Heart left ventricle (tissue), 13 donors: ENCODE measurements at regions not wholly inside any gene's neighbourhood (a gene's known extent, or its start where the extent isn't known, plus 50 kb on each side); places are given as distances from the start of the nearest gene placed in this dataset.

Experiments used
- POLR2A ChIP-seq, 2 donors: fragments of 450-650 bp; IDR thresholded peaks; one replicate each; pipeline ENCODE4 v1.6.1; 2017; ENCODE audit warnings: antibody characterized with exemption in 2 of 2, mild to moderate bottlenecking in 2 of 2, moderate library complexity in 2 of 2
- TF ChIP-seq, protein P1 (sequence below), 12 donors: fragments of 200-600 bp; sonication (generic) in 4 of 12; IDR thresholded peaks; one replicate each; pipeline versions ENCODE4 v1.5.0 to v1.8.0; 2018 to 2022; ENCODE audit warnings: antibody characterized with exemption in 12 of 12, mild to moderate bottlenecking in 5 of 12
- donor health status: ischemic (EF 13 %, LVEDD 7.1; RV severe dilation, severe dysfunction).
- donor health status: DM: no; HTN: yes; CAD: no.
- donor health status: DM: no; HTN: no; CAD: no.
- donor health status: ischemic (EF 25% LVEDD 6.9; RV normal size, moderate dysfunction).
- donor health status: ischemic (EF 25% LVEDD 5.7; RV mildly dilated, moderate dysfunction).
- donor health status: ischemic (EF 35%, LVEDD 5.7; RV mildly dilated, moderate dysfunction).
- donor health status: nonischemic (EF 11% LVEDD 7.7; RV severe dilation, severe dysfunction).
- donor health status: DM: yes; HTN: yes; CAD: no.
- donor health status: PGD.
- donor health status: ischemic (EF 29% LVEDD 5.4; RV normal size, mild dysfunction).
- donor health status: nonischemic (EF 23%, LVEDD 6.1; RV moderate dilation, normal function).

- no peak for TF ChIP-seq POLR2A (IDR thresholded peaks at IDR 0.05)
- TF ChIP-seq, protein P1, sequence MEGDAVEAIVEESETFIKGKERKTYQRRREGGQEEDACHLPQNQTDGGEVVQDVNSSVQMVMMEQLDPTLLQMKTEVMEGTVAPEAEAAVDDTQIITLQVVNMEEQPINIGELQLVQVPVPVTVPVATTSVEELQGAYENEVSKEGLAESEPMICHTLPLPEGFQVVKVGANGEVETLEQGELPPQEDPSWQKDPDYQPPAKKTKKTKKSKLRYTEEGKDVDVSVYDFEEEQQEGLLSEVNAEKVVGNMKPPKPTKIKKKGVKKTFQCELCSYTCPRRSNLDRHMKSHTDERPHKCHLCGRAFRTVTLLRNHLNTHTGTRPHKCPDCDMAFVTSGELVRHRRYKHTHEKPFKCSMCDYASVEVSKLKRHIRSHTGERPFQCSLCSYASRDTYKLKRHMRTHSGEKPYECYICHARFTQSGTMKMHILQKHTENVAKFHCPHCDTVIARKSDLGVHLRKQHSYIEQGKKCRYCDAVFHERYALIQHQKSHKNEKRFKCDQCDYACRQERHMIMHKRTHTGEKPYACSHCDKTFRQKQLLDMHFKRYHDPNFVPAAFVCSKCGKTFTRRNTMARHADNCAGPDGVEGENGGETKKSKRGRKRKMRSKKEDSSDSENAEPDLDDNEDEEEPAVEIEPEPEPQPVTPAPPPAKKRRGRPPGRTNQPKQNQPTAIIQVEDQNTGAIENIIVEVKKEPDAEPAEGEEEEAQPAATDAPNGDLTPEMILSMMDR (IDR thresholded peaks at IDR 0.05), result peak in 10 of 12 donors; percentile 15 to 51 (median 42)
These were observed 162.1 kb upstream of the MIR17HG start for GRCh38 chr13:91185294-91185863.
